Loucy (cell line): ENCODE measurements at regions not wholly inside any gene's neighbourhood (a gene's known extent, or its start where the extent isn't known, plus 50 kb on each side); places are given as distances from the start of the nearest gene placed in this dataset.

Experiments
- H2AFZ ChIP-seq: fragments of 200-600 bp; sonication (generic); 2 replicates; pipeline ENCODE4 v1.6.0; 2016; ENCODE audit warnings: antibody characterized with exemption, mild to moderate bottlenecking, low read length, moderate library complexity
- H3F3A ChIP-seq: fragments of 200-600 bp; 2 replicates; pipeline ENCODE4 v1.6.0; 2016; ENCODE audit warnings: antibody characterized with exemption, low read depth, mild to moderate bottlenecking
- H3K27me3 ChIP-seq: fragments of 200-600 bp; sonication (generic); 2 replicates; pipeline ENCODE4 v1.6.1; 2014; ENCODE audit warnings: low read length, mild to moderate bottlenecking; ENCODE audit not compliant: insufficient read depth, poor library complexity, severe bottlenecking
- H3K36me3 ChIP-seq: fragments of 200-600 bp; sonication (generic); 2 replicates; pipeline ENCODE4 v1.6.1; 2016; ENCODE audit warnings: low read length; ENCODE audit not compliant: insufficient read depth
- H3K4me1 ChIP-seq: fragments of 200-600 bp; sonication (generic); 2 replicates; pipeline ENCODE4 v1.5.1; 2014; ENCODE audit warnings: low read length, mild to moderate bottlenecking; ENCODE audit not compliant: insufficient read depth, poor library complexity, severe bottlenecking
- H3K4me2 ChIP-seq: fragments of 200-600 bp; sonication (generic); 2 replicates; pipeline ENCODE4 v1.6.0; 2014; ENCODE audit warnings: antibody characterized with exemption, low read length, low read depth, mild to moderate bottlenecking; ENCODE audit not compliant: poor library complexity, severe bottlenecking
- H3K4me3 ChIP-seq: fragments of 200-600 bp; sonication (generic); 2 replicates; pipeline ENCODE4 v1.5.1; 2014; ENCODE audit warnings: low read length, mild to moderate bottlenecking, mixed read lengths; ENCODE audit not compliant: poor library complexity, severe bottlenecking
- H3K79me2 ChIP-seq: fragments of 200-600 bp; sonication (generic); 2 replicates; pipeline ENCODE4 v1.6.1; 2014; ENCODE audit warnings: low read length; ENCODE audit not compliant: insufficient read depth
- H3K9ac ChIP-seq: fragments of 200-600 bp; sonication (generic); 2 replicates; pipeline ENCODE4 v1.6.0; 2014; ENCODE audit warnings: mild to moderate bottlenecking, low read depth, low read length, moderate library complexity; ENCODE audit not compliant: poor library complexity, severe bottlenecking
- H3K9me2 ChIP-seq: fragments of 200-600 bp; sonication (generic); replicated peaks from 2 replicates; pipeline ENCODE4 v1.6.1; 2016; ENCODE audit warnings: low read depth, low read length, mixed read lengths
- H3K9me3 ChIP-seq: fragments of 200-600 bp; sonication (generic); 2 replicates; pipeline ENCODE4 v1.6.1; 2014; ENCODE audit warnings: mild to moderate bottlenecking, antibody characterized with exemption, low read length, low read depth; ENCODE audit not compliant: insufficient read depth
- H4K20me1 ChIP-seq: fragments of 200-600 bp; sonication (generic); 2 replicates; pipeline ENCODE4 v1.6.0; 2014; ENCODE audit warnings: antibody characterized with exemption, low read length, mild to moderate bottlenecking; ENCODE audit not compliant: insufficient read depth, poor library complexity, severe bottlenecking
- EZH2phosphoT487 ChIP-seq: fragments of 200-600 bp; IDR thresholded peaks from 2 replicates; pipeline ENCODE4 v1.6.1; 2018; ENCODE audit warnings: antibody characterized with exemption, mild to moderate bottlenecking, moderate library complexity, borderline replicate concordance
- TF ChIP-seq, protein P1 (sequence below): fragments of 200-600 bp; sonication (generic); conservative IDR thresholded peaks from 2 replicates; pipeline ENCODE4 v1.5.1; 2014; ENCODE audit warnings: mild to moderate bottlenecking, antibody characterized with exemption, low read length

- H3K4me2 ChIP-seq, result no peak overlapping the region
- no peaks in the 10 kb centered on the region for H3K4me1 ChIP-seq
- H3K4me3 ChIP-seq, result no peak overlapping the region
- H3K9me3 ChIP-seq, result no peaks in the 10 kb centered on the region
- H4K20me1 ChIP-seq, result no peaks in the 10 kb centered on the region
- H3K79me2 ChIP-seq, result no peaks in the 10 kb centered on the region
- no peaks in the 10 kb centered on the region for H3K27me3 ChIP-seq
- H3K9ac ChIP-seq, result no peak overlapping the region
- no peaks in the 10 kb centered on the region for H3K9me2 ChIP-seq
- no peak for TF ChIP-seq EZH2phosphoT487
- TF ChIP-seq, protein P1, sequence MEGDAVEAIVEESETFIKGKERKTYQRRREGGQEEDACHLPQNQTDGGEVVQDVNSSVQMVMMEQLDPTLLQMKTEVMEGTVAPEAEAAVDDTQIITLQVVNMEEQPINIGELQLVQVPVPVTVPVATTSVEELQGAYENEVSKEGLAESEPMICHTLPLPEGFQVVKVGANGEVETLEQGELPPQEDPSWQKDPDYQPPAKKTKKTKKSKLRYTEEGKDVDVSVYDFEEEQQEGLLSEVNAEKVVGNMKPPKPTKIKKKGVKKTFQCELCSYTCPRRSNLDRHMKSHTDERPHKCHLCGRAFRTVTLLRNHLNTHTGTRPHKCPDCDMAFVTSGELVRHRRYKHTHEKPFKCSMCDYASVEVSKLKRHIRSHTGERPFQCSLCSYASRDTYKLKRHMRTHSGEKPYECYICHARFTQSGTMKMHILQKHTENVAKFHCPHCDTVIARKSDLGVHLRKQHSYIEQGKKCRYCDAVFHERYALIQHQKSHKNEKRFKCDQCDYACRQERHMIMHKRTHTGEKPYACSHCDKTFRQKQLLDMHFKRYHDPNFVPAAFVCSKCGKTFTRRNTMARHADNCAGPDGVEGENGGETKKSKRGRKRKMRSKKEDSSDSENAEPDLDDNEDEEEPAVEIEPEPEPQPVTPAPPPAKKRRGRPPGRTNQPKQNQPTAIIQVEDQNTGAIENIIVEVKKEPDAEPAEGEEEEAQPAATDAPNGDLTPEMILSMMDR, result no peak
- H3K36me3 ChIP-seq, result no peaks in the 10 kb centered on the region
- no peak overlapping the region for H2AFZ ChIP-seq
- H3F3A ChIP-seq, result no peaks in the 10 kb centered on the region
Measured at GRCh38 chr4:129455482-129455881, 359.5 kb downstream of the C4orf33 start.

- H3K9ac ChIP-seq, result no peak overlapping the region
- no peak overlapping the region for H3K4me3 ChIP-seq
- no peaks in the 10 kb centered on the region for H3K9me2 ChIP-seq
- H3K4me1 ChIP-seq, result no peaks in the 10 kb centered on the region
- H3K4me2 ChIP-seq, result no peak overlapping the region
- no peaks in the 10 kb centered on the region for H3K36me3 ChIP-seq
- no peaks in the 10 kb centered on the region for H3K79me2 ChIP-seq
- no peaks in the 10 kb centered on the region for H3K27me3 ChIP-seq
- H2AFZ ChIP-seq, result no peak overlapping the region
- no peaks in the 10 kb centered on the region for H3F3A ChIP-seq
- H4K20me1 ChIP-seq, result no peaks in the 10 kb centered on the region
- TF ChIP-seq, protein P1, result no peak
- no peak for TF ChIP-seq EZH2phosphoT487
- H3K9me3 ChIP-seq, result no peaks in the 10 kb centered on the region
Measured at GRCh38 chr4:129468624-129469023, 372.7 kb downstream of the C4orf33 start.

- Histone ChIP-seq H3F3A (no peaks in the 10 kb centered on the region), H3K4me3 (no peak overlapping the region), H2AFZ (no peak overlapping the region), H3K9me3 (no peaks in the 10 kb centered on the region), H3K36me3 (no peaks in the 10 kb centered on the region), H3K9me2 (no peaks in the 10 kb centered on the region), H3K4me1 (no peaks in the 10 kb centered on the region), H3K9ac (no peak overlapping the region), H3K79me2 (no peaks in the 10 kb centered on the region), H4K20me1 (no peaks in the 10 kb centered on the region), H3K4me2 (no peak overlapping the region), H3K27me3 (no peaks in the 10 kb centered on the region)
- TF ChIP-seq EZH2phosphoT487, result no peak
- TF ChIP-seq, protein P1, result no peak
Measured at GRCh38 chr4:129474698-129475097, 378.7 kb downstream of the C4orf33 start.
